HG02852 (cell line): ENCODE measurements at regions not wholly inside any gene's neighbourhood (a gene's known extent, or its start where the extent isn't known, plus 50 kb on each side); places are given as distances from the start of the nearest gene placed in this dataset.

Source experiments
- ATAC-seq: cut with Tn5 transposase; IDR thresholded peaks from one replicate; pipeline ENCODE4 v1.9.1; 2021; ENCODE audit warnings: mild to moderate bottlenecking, moderate library complexity; ENCODE audit not compliant: unreplicated experiment

- no peak for ATAC-seq
Measured at GRCh38 chr1:219405531-219406331, 207.2 kb downstream of the ZC3H11B start.

GRCh38 chr1:219404629-219405028 lies 208.3 kb downstream of the ZC3H11B start:
- ATAC-seq: no peak

GRCh38 chr1:219402925-219403324 lies 210.0 kb downstream of the ZC3H11B start:
- no peak for ATAC-seq

GRCh38 chr1:219401724-219402625 lies 210.9 kb downstream of the ZC3H11B start:
- no peak for ATAC-seq

GRCh38 chr1:219399446-219399845 lies 213.5 kb downstream of the ZC3H11B start:
- ATAC-seq: no peak

GRCh38 chr1:219398815-219399396 lies 214.0 kb downstream of the ZC3H11B start:
- ATAC-seq: no peak

- ATAC-seq: no peak
Measured at GRCh38 chr1:219397511-219397910, 215.4 kb downstream of the ZC3H11B start.

- peak; percentile 72 for ATAC-seq
Measured at GRCh38 chr1:219391297-219391696, 217.6 kb downstream of the LYPLAL1 start.

- ATAC-seq: no peak
Measured at GRCh38 chr1:219387211-219387610, 213.5 kb downstream of the LYPLAL1 start.

- ATAC-seq: peak; percentile 87
Measured at GRCh38 chr1:219385787-219386427, 212.2 kb downstream of the LYPLAL1 start.

GRCh38 chr1:219383281-219383680 lies 209.6 kb downstream of the LYPLAL1 start:
- ATAC-seq: no peak

GRCh38 chr1:219381396-219381795 lies 207.7 kb downstream of the LYPLAL1 start:
- ATAC-seq: no peak

GRCh38 chr1:219380463-219380862 lies 206.8 kb downstream of the LYPLAL1 start:
- ATAC-seq: no peak

GRCh38 chr1:219379691-219380090 lies 206.0 kb downstream of the LYPLAL1 start:
- no peak for ATAC-seq

- ATAC-seq: no peak
Measured at GRCh38 chr1:219374636-219375035, 201.0 kb downstream of the LYPLAL1 start.

- ATAC-seq: no peak
Measured at GRCh38 chr1:219374046-219374566, 200.4 kb downstream of the LYPLAL1 start.

GRCh38 chr1:219373616-219373935 lies 199.9 kb downstream of the LYPLAL1 start:
- no peak for ATAC-seq

- ATAC-seq: no peak
Measured at GRCh38 chr1:219372916-219373615, 199.4 kb downstream of the LYPLAL1 start.

- no peak for ATAC-seq
Measured at GRCh38 chr1:219371471-219371870, 197.8 kb downstream of the LYPLAL1 start.

GRCh38 chr1:219367496-219367895 lies 193.8 kb downstream of the LYPLAL1 start:
- ATAC-seq: no peak
